ENCODE measurements at regions not wholly inside any gene's neighbourhood (a gene's known extent, or its start where the extent isn't known, plus 50 kb on each side); places are given as distances from the start of the nearest gene placed in this dataset.

GRCh38 chr3:153963012-153963411 is 158.2 kb upstream of the ARHGEF26 start (continued):
- TF ChIP-seq PRDM15 (CRISPR knock-in tag; IDR thresholded peaks at IDR 0.05) (no peak), YY1 (IDR thresholded peaks at IDR 0.05; ENCODE audit: low read depth, low read length) (no peak), MAX (IDR thresholded peaks at IDR 0.05; ENCODE audit: low read depth, low read length) (no peak), NR2F1 (conservative IDR thresholded peaks at IDR 0.05) (no peak)

GRCh38 chr3:153967260-153967659 is 153.9 kb upstream of the ARHGEF26 start:
- WGBS (ENCODE audit: insufficient coverage, insufficient replicate concordance, low lambda C conversion rate, missing lambda C conversion rate): 4% methylated on average over 2 of the region's 2 CpGs
- H3K4me2 ChIP-seq (ENCODE audit: control insufficient read depth, insufficient read depth): no peak overlapping the region
- ChIA-PET POLR2A (no interaction called here), CTCF (no interaction called here), RAD21 (ENCODE audit: unreplicated experiment) (interaction anchor here (0.8 kb wide), 1 partner anchor 66 kb away, joined by 3 read pairs; no protein-coding TSS in a partner anchor), SMC1A (ENCODE audit: uncharacterized antibody, unreplicated experiment) (interaction anchor here (0.6 kb wide), 1 partner anchor 100 kb away, joined by 4 read pairs; no protein-coding TSS in a partner anchor)
- H2AFZ ChIP-seq (ENCODE audit: control insufficient read depth, low read depth, low read length): peak overlapping the region; percentile 58
- TF ChIP-seq YY1 (IDR thresholded peaks at IDR 0.05; ENCODE audit: low read depth, low read length) (no peak), JUNB (IDR thresholded peaks at IDR 0.05) (peak; percentile 49; the same call in 1 of the 2 replicates), ZNF384 (IDR thresholded peaks at IDR 0.05; ENCODE audit: borderline replicate concordance, low read depth, low read length) (no peak), CBFB (IDR thresholded peaks at IDR 0.05; ENCODE audit: low read depth) (no peak), SUZ12 (IDR thresholded peaks at IDR 0.05; ENCODE audit: unreplicated experiment) (no peak), SPI1 (IDR thresholded peaks at IDR 0.05; ENCODE audit: borderline replicate concordance, insufficient read depth, low read depth, low read length) (peak; percentile 41; the same call in 1 of the 2 replicates), BMI1 (IDR thresholded peaks at IDR 0.05; ENCODE audit: borderline replicate concordance) (no peak), ZZZ3 (IDR thresholded peaks at IDR 0.05; ENCODE audit: control insufficient read depth, insufficient read length, low read depth) (no peak), TCF3 (IDR thresholded peaks at IDR 0.05; ENCODE audit: borderline replicate concordance, insufficient read depth, low read depth, low read length) (no peak), NFYB (IDR thresholded peaks at IDR 0.05; ENCODE audit: insufficient read depth, low read depth, low read length) (0 out of 2 replicates have a peak, but pooled peaks have one; percentile 40), NFXL1 (IDR thresholded peaks at IDR 0.05; ENCODE audit: borderline replicate concordance) (no peak), NKRF (conservative IDR thresholded peaks at IDR 0.05) (no peak), POLR2AphosphoS5 (IDR thresholded peaks at IDR 0.05; ENCODE audit: low read length) (no peak), SUPT20H (IDR thresholded peaks at IDR 0.05; ENCODE audit: borderline replicate concordance, control insufficient read depth, low read depth, low read length) (no peak)
- intact Hi-C loops (cut with micrococcal nuclease; ENCODE audit: unreplicated experiment): no loop called here
- no TSS peak for BruUV-seq (replicated peaks)
- no peak for DNase-seq (ENCODE audit: low read depth, low spot score)
- no peak for FAIRE-seq
- H3K79me2 ChIP-seq (ENCODE audit: control insufficient read depth, insufficient read depth, low read length): no peaks in the 10 kb centered on the region
- no peak overlapping the region for H3K9ac ChIP-seq (ENCODE audit: control insufficient read depth, insufficient read depth, low read length)
- peak; percentile 67 for ATAC-seq
- H3K4me1 ChIP-seq (ENCODE audit: control insufficient read depth, insufficient read depth, low read length): peaks cover 12% of the 10 kb centered on the region
- no peaks in the 10 kb centered on the region for H3K36me3 ChIP-seq (ENCODE audit: control insufficient read depth in 2 of 2, insufficient read depth in 2 of 2, low read length in 1 of 2)
- no peak overlapping the region for H3K27ac ChIP-seq (ENCODE audit: control insufficient read depth, insufficient read depth)
- in situ Hi-C loops (cut with MboI): no loop called here
- no peak overlapping the region for H3K4me3 ChIP-seq
- no peaks in the 10 kb centered on the region for H3K27me3 ChIP-seq (replicated peaks in 1 of 2; ENCODE audit: control insufficient read depth in 2 of 2, insufficient read depth in 2 of 2, low read length in 1 of 2)
- no peaks in the 10 kb centered on the region for H4K20me1 ChIP-seq (ENCODE audit: control insufficient read depth, insufficient read depth)
- peaks cover 7% of the 10 kb centered on the region for H3K9me3 ChIP-seq (replicated peaks; ENCODE audit: control insufficient read depth, insufficient read depth, low read length)

All from GM12878 (cell line).